ENCODE measurements at regions not wholly inside any gene's neighbourhood (a gene's known extent, or its start where the extent isn't known, plus 50 kb on each side); places are given as distances from the start of the nearest gene placed in this dataset.
"Not testable (repeated sequence)": the region's sequence is repeated elsewhere in the genome, so short reads cannot be mapped to it uniquely, and the experiment has no call there.

GRCh38 chr5:25701936-25702335 lies 1057.2 kb upstream of the CDH10 start:
- TF ChIP-seq CTCF (conservative IDR thresholded peaks at IDR 0.05; ENCODE audit: low read depth, low read length) = no peak
- H3K4me3 ChIP-seq (ENCODE audit: low read depth, low read length) = no peak overlapping the region
- DNase-seq (ENCODE audit: low read depth) = no peak

- no peak overlapping the region for H3K4me3 ChIP-seq (ENCODE audit: low read depth, low read length)
- TF ChIP-seq CTCF (conservative IDR thresholded peaks at IDR 0.05; ENCODE audit: low read depth, low read length) = no peak
- no peak for DNase-seq (ENCODE audit: low read depth)
Observed at GRCh38 chr5:25694801-25695200, 1050.0 kb upstream of the CDH10 start.

DNA sequence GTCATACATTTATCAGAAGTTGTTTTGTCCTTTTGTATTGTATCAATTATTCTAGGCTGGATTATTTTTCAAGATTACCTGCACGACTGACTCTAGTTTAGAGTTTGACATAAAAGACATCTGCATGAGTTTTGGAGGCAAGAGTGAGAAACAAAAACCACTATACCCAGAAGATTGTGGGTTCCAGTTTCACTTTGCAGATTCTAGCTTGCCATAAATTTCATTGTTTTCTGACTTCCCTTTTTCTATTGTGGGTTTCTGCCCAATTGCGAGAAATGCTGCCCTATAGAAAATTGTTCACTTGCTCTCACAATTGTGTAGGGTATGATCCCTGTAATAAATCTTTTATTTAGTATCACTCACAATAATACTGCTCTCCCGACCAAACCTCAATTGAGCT lies 1043.4 kb upstream of the CDH10 start:
- DNase-seq (ENCODE audit: low read depth) = no peak
- TF ChIP-seq CTCF (conservative IDR thresholded peaks at IDR 0.05; ENCODE audit: low read depth, low read length) = no peak
- H3K4me3 ChIP-seq (ENCODE audit: low read depth, low read length) = no peak overlapping the region

- H3K4me3 ChIP-seq (ENCODE audit: low read depth, low read length) = no peak overlapping the region
- no peak for DNase-seq (ENCODE audit: low read depth)
- TF ChIP-seq CTCF (conservative IDR thresholded peaks at IDR 0.05; ENCODE audit: low read depth, low read length) = no peak
Observed at GRCh38 chr5:25669645-25670401, 1025.0 kb upstream of the CDH10 start.

- no peak overlapping the region for H3K4me3 ChIP-seq (ENCODE audit: low read depth, low read length)
- no peak for TF ChIP-seq CTCF (conservative IDR thresholded peaks at IDR 0.05; ENCODE audit: low read depth, low read length)
- DNase-seq (ENCODE audit: low read depth) = no peak
Observed at GRCh38 chr5:25662610-25663009, 1017.8 kb upstream of the CDH10 start.

DNA sequence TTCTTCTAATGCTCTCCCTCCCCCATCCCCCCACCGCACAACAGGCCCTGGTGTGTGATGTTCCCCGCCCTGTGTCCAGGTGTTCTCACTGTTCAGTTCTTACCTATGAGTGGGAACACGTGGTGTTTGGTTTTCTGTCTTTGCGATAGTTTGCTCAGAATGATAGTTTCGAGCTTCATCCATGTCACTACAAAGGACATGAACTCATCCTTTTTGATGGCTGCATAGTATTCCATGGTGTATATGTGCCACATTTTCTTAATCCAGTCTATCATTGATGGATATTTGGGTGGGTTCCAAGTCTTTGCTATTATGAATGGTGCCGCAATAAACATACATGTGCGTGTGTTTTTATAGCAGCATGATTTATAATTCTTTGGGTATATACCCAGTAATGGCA lies 1005.5 kb upstream of the CDH10 start:
- not testable (repeated sequence) for H3K4me3 ChIP-seq (ENCODE audit: low read depth, low read length); DNase-seq (ENCODE audit: low read depth)

GRCh38 chr5:25649628-25650265 lies 1005.0 kb upstream of the CDH10 start:
- DNase-seq (ENCODE audit: low read depth) = no peak
- TF ChIP-seq CTCF (conservative IDR thresholded peaks at IDR 0.05; ENCODE audit: low read depth, low read length) = no peak
- H3K4me3 ChIP-seq (ENCODE audit: low read depth, low read length) = no peak overlapping the region
